ENCODE measurements at regions not wholly inside any gene's neighbourhood (a gene's known extent, or its start where the extent isn't known, plus 50 kb on each side); places are given as distances from the start of the nearest gene placed in this dataset.

- intact Hi-C loops (cut with DNase I) = no loop called here
- DNase-seq (no peak), ATAC-seq (no peak)
- no peaks in the 10 kb centered on the region for H3K9me3 ChIP-seq
- no peaks in the 10 kb centered on the region for H3K36me3 ChIP-seq
- no peak for TF ChIP-seq POLR2A (IDR thresholded peaks at IDR 0.05)
- TF ChIP-seq, protein P1, sequence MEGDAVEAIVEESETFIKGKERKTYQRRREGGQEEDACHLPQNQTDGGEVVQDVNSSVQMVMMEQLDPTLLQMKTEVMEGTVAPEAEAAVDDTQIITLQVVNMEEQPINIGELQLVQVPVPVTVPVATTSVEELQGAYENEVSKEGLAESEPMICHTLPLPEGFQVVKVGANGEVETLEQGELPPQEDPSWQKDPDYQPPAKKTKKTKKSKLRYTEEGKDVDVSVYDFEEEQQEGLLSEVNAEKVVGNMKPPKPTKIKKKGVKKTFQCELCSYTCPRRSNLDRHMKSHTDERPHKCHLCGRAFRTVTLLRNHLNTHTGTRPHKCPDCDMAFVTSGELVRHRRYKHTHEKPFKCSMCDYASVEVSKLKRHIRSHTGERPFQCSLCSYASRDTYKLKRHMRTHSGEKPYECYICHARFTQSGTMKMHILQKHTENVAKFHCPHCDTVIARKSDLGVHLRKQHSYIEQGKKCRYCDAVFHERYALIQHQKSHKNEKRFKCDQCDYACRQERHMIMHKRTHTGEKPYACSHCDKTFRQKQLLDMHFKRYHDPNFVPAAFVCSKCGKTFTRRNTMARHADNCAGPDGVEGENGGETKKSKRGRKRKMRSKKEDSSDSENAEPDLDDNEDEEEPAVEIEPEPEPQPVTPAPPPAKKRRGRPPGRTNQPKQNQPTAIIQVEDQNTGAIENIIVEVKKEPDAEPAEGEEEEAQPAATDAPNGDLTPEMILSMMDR (IDR thresholded peaks at IDR 0.05) = no peak
- no peak overlapping the region for H3K27ac ChIP-seq
- 54 to 69% (median 59%) methylated on average over 8 of the region's 8 CpGs for WGBS, 4 donors
- no peak overlapping the region for H3K4me3 ChIP-seq
- peaks cover 0 to 19% (median 0%) of the 10 kb centered on the region in 9 donors for H3K27me3 ChIP-seq
- no peaks in the 10 kb centered on the region for H3K4me1 ChIP-seq
Observed at GRCh38 chr10:125533866-125534265, 149.1 kb downstream of the TEX36 start.

- H3K27me3 ChIP-seq = peaks cover 0 to 19% (median 0%) of the 10 kb centered on the region in 9 donors
- intact Hi-C loops (cut with DNase I) = no loop called here
Observed at GRCh38 chr10:125531465-125531864, 151.5 kb downstream of the TEX36 start.

GRCh38 chr10:125523347-125523746 is 159.6 kb downstream of the TEX36 start:
- DNase-seq = no peak
- H3K27me3 ChIP-seq = peaks cover 0 to 5% (median 0%) of the 10 kb centered on the region in 9 donors
- H3K9me3 ChIP-seq = peaks cover 0 to 6% (median 0%) of the 10 kb centered on the region in 12 donors
- H3K27ac ChIP-seq = no peak overlapping the region
- H3K36me3 ChIP-seq = no peaks in the 10 kb centered on the region
- TF ChIP-seq POLR2A (IDR thresholded peaks at IDR 0.05) = no peak
- TF ChIP-seq, protein P1 (IDR thresholded peaks at IDR 0.05) = no peak
- WGBS, 4 donors = 75 to 83% (median 78%) methylated on average over 10 of the region's 10 CpGs
- ATAC-seq = no peak
- intact Hi-C loops (cut with DNase I) = no loop called here
- no peak overlapping the region for H3K4me3 ChIP-seq
- H3K4me1 ChIP-seq = no peaks in the 10 kb centered on the region

More at GRCh38 chr10:125531465-125531864, 151.5 kb downstream of the TEX36 start:
- Histone ChIP-seq H3K36me3 (no peaks in the 10 kb centered on the region), H3K4me3 (no peak overlapping the region), H3K4me1 (no peaks in the 10 kb centered on the region), H3K9me3 (no peaks in the 10 kb centered on the region), H3K27ac (no peak overlapping the region)
- ATAC-seq = no peak
- no peak for DNase-seq
- 65 to 76% (median 66%) methylated on average over 12 of the region's 12 CpGs for WGBS, 4 donors
- TF ChIP-seq POLR2A (IDR thresholded peaks at IDR 0.05) = no peak

- intact Hi-C loops (cut with DNase I) = no loop called here
Observed at GRCh38 chr10:125521721-125522680, 161.0 kb downstream of the TEX36 start.

More at GRCh38 chr10:125521721-125522680, 161.0 kb downstream of the TEX36 start:
- no peak for ATAC-seq
- Histone ChIP-seq H3K4me1 (no peaks in the 10 kb centered on the region), H3K9me3 (peaks cover 0 to 6% (median 0%) of the 10 kb centered on the region in 12 donors), H3K36me3 (no peaks in the 10 kb centered on the region), H3K27me3 (peaks cover 0 to 5% (median 0%) of the 10 kb centered on the region in 9 donors), H3K27ac (no peak overlapping the region), H3K4me3 (no peak overlapping the region)
- no peak for TF ChIP-seq POLR2A (IDR thresholded peaks at IDR 0.05)
- TF ChIP-seq, protein P1 (IDR thresholded peaks at IDR 0.05) = peak; percentile 11 to 51 (median 41)
- DNase-seq = no peak
- WGBS, 4 donors = 32 to 52% (median 46%) methylated on average over 16 to 17 of the region's 17 CpGs
